ENCODE measurements at regions not wholly inside any gene's neighbourhood (a gene's known extent, or its start where the extent isn't known, plus 50 kb on each side); places are given as distances from the start of the nearest gene placed in this dataset.

- no peak for DNase-seq (ENCODE audit: extremely low read depth in 1 of 11, low read depth in 9 of 11, low spot score in 4 of 11)
Measured at GRCh38 chr13:107421951-107422350, 793.4 kb downstream of the LIG4 start.

GRCh38 chr13:107421028-107421427 is 794.3 kb downstream of the LIG4 start:
- DNase-seq (ENCODE audit: extremely low read depth in 1 of 11, low read depth in 9 of 11, low spot score in 4 of 11) = no peak

GRCh38 chr13:107413005-107413404 is 802.3 kb downstream of the LIG4 start:
- no peak for DNase-seq (ENCODE audit: extremely low read depth in 1 of 11, low read depth in 9 of 11, low spot score in 4 of 11)

- DNase-seq (ENCODE audit: extremely low read depth in 1 of 11, low read depth in 9 of 11, low spot score in 4 of 11) = no peak
Measured at GRCh38 chr13:107407074-107407473, 808.3 kb downstream of the LIG4 start.

GRCh38 chr13:107395927-107396662 is 819.2 kb downstream of the LIG4 start:
- DNase-seq (ENCODE audit: extremely low read depth in 1 of 11, low read depth in 9 of 11, low spot score in 4 of 11) = no peak

GRCh38 chr13:107392205-107392604 is 823.1 kb downstream of the LIG4 start:
- DNase-seq (ENCODE audit: extremely low read depth in 1 of 11, low read depth in 9 of 11, low spot score in 4 of 11) = no peak

GRCh38 chr13:107387525-107387924 is 819.6 kb upstream of the ARGLU1 start:
- DNase-seq (ENCODE audit: extremely low read depth in 1 of 11, low read depth in 9 of 11, low spot score in 4 of 11) = no peak

- DNase-seq (ENCODE audit: extremely low read depth in 1 of 11, low read depth in 9 of 11, low spot score in 4 of 11) = no peak
Measured at GRCh38 chr13:107379407-107380155, 811.6 kb upstream of the ARGLU1 start.

- no peak for DNase-seq (ENCODE audit: extremely low read depth in 1 of 11, low read depth in 9 of 11, low spot score in 4 of 11)
Measured at GRCh38 chr13:107376341-107377125, 808.6 kb upstream of the ARGLU1 start.

- no peak for DNase-seq (ENCODE audit: extremely low read depth in 1 of 11, low read depth in 9 of 11, low spot score in 4 of 11)
Measured at GRCh38 chr13:107375701-107376340, 807.9 kb upstream of the ARGLU1 start.

GRCh38 chr13:107374038-107374437 is 806.1 kb upstream of the ARGLU1 start:
- no peak for DNase-seq (ENCODE audit: extremely low read depth in 1 of 11, low read depth in 9 of 11, low spot score in 4 of 11)

- peak in 3 of 11 donors; percentile 11 to 25 (median 21) for DNase-seq (ENCODE audit: extremely low read depth in 1 of 11, low read depth in 9 of 11, low spot score in 4 of 11)
Measured at GRCh38 chr13:107373551-107373950, 805.6 kb upstream of the ARGLU1 start.

- DNase-seq (ENCODE audit: extremely low read depth in 1 of 11, low read depth in 9 of 11, low spot score in 4 of 11) = peak in 2 of 11 donors; percentile 13 to 14
Measured at GRCh38 chr13:107370015-107370785, 802.3 kb upstream of the ARGLU1 start.

- DNase-seq (ENCODE audit: extremely low read depth in 1 of 11, low read depth in 9 of 11, low spot score in 4 of 11) = peak in 1 of 11 donors; percentile 17
Measured at GRCh38 chr13:107367258-107367657, 799.3 kb upstream of the ARGLU1 start.

GRCh38 chr13:107365466-107366215 is 797.7 kb upstream of the ARGLU1 start:
- no peak for DNase-seq (ENCODE audit: extremely low read depth in 1 of 11, low read depth in 9 of 11, low spot score in 4 of 11)

GRCh38 chr13:107364658-107365057 is 796.7 kb upstream of the ARGLU1 start:
- DNase-seq (ENCODE audit: extremely low read depth in 1 of 11, low read depth in 9 of 11, low spot score in 4 of 11) = no peak

GRCh38 chr13:107361666-107362065 is 793.7 kb upstream of the ARGLU1 start:
- DNase-seq (ENCODE audit: extremely low read depth in 1 of 11, low read depth in 9 of 11, low spot score in 4 of 11) = no peak

GRCh38 chr13:107360010-107360409 is 792.1 kb upstream of the ARGLU1 start:
- no peak for DNase-seq (ENCODE audit: extremely low read depth in 1 of 11, low read depth in 9 of 11, low spot score in 4 of 11)
